CMK (cell line): ENCODE measurements at regions not wholly inside any gene's neighbourhood (a gene's known extent, or its start where the extent isn't known, plus 50 kb on each side); places are given as distances from the start of the nearest gene placed in this dataset.

Experiments used
- DNase-seq: peaks from one replicate; pipeline ENCODE4 v3.0.0-alpha.2; 2010; ENCODE audit warnings: low read depth

DNA sequence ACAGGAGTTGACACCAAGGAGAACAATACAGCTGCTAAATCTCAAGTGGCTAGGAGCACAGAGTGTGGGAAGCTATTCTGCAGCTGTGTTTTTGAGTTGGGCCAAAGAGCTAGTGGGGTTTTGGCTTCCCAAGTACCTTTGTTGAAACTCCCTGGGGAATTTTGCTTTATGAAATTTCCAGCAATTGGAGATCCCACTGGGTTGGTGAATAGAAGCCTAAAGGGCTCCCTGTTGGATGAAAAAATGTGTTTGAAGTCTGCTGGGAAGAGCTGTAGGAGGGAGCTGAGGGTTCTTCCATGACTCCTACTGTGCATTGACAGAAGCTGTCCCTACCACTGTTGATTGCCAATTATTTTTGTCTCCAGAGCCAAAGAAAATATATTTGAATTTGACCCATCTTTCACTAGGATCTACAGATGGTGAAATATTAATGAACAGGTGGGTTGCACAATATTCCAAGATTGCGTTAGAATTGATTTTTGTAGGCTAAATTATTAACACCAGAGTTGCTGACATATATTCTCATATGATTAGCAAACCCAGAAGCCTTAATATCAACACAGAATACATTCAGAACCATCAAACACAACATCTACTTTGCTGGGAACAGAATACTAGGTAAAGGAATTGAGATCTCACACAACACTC, 95.4 kb upstream of the CYP1B1 start:
- no peak for DNase-seq

GRCh38 chr2:38170733-38171132, 94.8 kb upstream of the CYP1B1 start:
- no peak for DNase-seq

DNA sequence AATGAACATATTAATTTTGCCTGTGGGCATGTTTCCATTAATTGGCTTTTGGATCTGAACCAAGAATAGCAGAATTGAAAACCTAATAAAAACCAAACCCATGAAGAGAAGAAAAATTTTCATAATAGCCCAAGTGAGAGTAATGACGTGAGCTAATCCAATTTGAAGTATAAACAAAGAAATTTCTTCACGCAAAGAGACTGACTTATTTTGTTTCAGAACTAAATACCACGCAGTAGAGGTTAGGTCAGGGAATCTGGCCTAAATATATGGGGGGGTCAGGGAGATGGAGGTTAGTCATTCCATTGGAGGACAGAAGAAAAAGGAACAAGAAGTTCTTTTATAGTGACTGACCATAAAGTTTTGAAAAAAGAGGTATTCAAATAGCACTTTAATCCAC, 94.1 kb upstream of the CYP1B1 start:
- no peak for DNase-seq

GRCh38 chr2:38168710-38169480, 92.9 kb upstream of the CYP1B1 start:
- DNase-seq, result no peak

DNA sequence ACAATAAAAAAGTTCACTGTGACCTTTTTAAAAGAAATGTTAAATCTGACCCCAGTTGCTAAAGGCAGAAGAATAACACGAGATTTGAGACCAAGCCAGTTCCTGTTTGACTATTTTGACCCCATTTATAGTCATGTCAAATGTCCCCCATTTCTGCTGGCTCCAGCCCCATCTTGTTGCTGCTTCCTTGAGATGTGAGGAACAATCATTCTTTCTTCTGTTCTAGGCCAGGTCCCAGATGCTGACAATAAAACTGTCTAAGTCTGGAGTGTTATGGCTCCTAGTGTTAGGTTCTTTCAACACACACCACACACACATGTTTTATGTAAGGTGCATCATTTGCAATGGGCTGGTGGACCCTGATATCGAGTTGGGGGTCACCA, 92.0 kb upstream of the CYP1B1 start:
- no peak for DNase-seq

GRCh38 chr2:38165698-38166097, 89.7 kb upstream of the CYP1B1 start:
- no peak for DNase-seq

- no peak for DNase-seq
Observed at GRCh38 chr2:38164881-38165280, 88.9 kb upstream of the CYP1B1 start.

GRCh38 chr2:38163579-38163978, 87.6 kb upstream of the CYP1B1 start:
- DNase-seq, result no peak

GRCh38 chr2:38163006-38163405, 87.1 kb upstream of the CYP1B1 start:
- DNase-seq, result no peak

DNA sequence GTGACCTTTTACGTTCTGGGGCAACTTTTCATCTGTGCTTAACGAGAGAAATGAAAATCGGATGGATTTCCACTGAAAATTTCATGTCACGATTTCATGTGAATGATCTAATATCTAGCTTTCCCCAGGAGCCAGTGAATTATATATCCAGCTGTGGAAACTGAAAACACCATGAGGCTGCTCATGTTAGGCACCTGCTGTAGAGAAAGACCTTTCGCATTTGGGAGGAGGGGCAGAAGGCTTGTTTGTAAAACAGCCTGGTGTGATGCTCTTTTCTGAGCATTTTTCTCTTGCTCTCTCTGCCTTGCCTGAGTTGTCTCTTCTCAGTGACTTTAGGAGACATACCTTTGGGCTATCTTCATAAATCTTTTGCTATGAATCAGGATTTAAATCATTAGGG, 84.6 kb upstream of the CYP1B1 start:
- no peak for DNase-seq

GRCh38 chr2:38159597-38159996, 83.6 kb upstream of the CYP1B1 start:
- DNase-seq, result no peak

GRCh38 chr2:38159191-38159590, 83.2 kb upstream of the CYP1B1 start:
- no peak for DNase-seq

- no peak for DNase-seq
Observed at GRCh38 chr2:38158378-38159118, 82.6 kb upstream of the CYP1B1 start.

- DNase-seq, result no peak
Observed at GRCh38 chr2:38156436-38156835, 80.5 kb upstream of the CYP1B1 start.

GRCh38 chr2:38155015-38155414, 79.1 kb upstream of the CYP1B1 start:
- no peak for DNase-seq

DNA sequence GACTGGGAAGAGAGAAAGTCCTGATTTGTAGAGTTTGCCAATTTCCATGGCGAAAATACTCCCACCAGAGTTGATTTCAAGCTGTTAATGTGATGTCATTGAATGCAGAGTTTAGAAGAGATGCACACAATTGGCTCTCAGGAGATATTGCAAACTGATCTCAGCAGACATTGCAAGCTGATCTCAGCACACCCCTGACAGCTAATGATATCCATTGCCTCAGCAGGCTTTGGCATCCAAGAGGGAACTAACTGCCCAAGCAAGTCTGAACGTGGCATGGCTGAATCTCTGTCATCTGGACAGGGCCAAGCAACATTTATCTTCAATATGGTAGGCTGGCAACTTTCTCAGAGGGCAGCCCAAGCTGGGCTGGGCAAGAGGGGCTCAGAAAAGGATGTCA, 78.4 kb upstream of the CYP1B1 start:
- no peak for DNase-seq

DNA sequence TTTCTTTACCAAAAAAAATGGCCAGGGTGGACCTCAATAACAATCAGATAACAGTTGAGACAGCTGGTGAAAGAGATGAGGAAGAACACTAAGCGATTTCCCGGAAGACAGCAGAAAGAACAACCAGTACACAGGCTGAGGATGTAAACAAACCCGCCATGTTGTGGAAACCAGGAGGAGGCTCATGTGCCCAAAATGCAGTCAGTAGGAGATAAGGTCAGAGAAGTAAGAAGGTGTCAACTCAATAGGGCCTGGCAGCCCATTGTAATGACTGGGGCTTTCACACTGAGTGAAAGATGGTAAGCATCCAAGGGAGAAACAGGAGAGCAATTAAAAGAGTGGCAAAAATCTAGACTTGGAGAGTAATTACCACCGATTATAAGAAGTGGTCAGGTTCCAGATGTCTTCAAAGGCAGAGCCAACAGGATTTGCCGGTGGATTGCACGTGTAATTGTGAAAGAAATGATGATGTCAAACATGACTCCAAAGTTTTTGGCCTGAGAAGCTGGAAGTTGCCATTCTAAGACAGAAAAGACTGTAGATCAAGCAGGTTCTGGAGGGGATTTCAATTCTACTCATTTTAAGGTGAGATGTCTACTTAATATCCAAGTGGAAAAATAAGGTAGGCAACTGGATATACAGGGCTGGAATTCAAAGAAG, 77.7 kb upstream of the CYP1B1 start:
- peak; percentile 38 for DNase-seq

DNA sequence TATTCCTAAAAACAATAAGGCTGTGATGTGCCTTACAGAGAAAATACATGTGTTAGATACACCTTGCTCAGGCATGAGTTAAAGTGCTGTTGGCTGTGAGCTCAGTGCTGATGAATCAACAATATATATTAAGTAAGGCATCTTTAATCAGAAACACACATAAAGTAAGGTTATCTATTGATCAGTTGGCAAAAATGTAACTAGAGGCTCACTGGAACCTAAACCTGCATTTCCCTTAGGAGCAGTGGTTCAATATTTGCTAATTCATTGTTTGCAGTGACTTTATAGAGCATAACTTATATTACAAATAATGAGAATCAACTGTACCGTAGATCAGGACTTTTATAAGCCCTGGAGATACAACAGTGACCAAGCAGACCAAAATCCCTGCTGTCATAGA, 77.0 kb upstream of the CYP1B1 start:
- DNase-seq, result no peak

GRCh38 chr2:38152035-38152434, 76.1 kb upstream of the CYP1B1 start:
- no peak for DNase-seq

DNA sequence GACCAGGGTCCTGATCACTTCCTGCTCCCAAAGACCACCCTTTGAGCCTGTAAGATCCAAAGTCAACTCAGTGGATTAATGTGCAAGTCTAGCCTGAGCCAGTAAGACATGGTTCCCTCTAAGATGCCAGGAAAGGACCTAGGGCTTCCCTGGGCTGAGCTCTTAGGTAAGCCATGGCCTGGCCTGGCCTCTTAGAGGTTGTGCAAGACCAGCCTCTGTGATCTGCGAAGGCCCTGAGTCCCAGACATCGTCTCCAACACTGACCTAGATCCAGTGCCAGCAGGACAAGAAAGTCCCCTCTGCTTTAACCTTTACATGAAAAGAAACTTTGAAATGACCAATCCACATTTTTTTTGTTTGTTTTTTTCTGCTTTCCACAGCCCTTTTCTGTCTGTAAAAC, 73.6 kb upstream of the CYP1B1 start:
- no peak for DNase-seq

DNA sequence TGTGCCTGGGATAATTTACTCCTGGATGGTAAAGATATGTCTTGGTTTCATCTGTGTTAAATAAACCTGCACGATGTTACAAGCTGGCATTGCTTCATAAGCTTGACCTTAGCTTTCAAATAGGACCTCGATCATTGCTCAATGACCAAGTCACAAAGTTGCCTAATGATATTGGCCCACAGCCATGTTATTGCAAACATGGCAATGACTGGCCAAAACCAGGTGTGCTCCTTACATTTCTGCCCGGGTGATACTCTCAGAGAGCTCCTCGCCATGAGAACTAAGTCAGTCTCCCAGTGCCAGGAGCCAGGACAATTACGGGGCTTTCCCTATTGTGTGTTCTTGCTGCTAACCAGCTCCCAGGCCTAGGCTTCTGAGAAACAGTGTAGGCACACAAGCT, 72.5 kb upstream of the CYP1B1 start:
- DNase-seq, result no peak

GRCh38 chr2:38147333-38148121, 71.6 kb upstream of the CYP1B1 start:
- DNase-seq, result no peak
